Keratinocyte (primary cell): ENCODE measurements at regions not wholly inside any gene's neighbourhood (a gene's known extent, or its start where the extent isn't known, plus 50 kb on each side); places are given as distances from the start of the nearest gene placed in this dataset.

Source experiments
- DNase-seq: peaks from one replicate; pipeline ENCODE4 v3.0.0-alpha.2; 2011; ENCODE audit warnings: low read depth, missing footprints, low spot score
- FAIRE-seq: peaks from 2 replicates; lab custom pipeline; 2011; peaks lifted over from hg19 to GRCh38; lab: Jason Lieb, UNC
- H2AFZ ChIP-seq: 2 replicates; pipeline ENCODE4 v1.6.0; 2012; ENCODE audit warnings: low read length, control low read depth, inconsistent platforms; ENCODE audit not compliant: control insufficient read depth
- H3K27ac ChIP-seq: 2 replicates; pipeline ENCODE4 v1.5.1; 2011; ENCODE audit warnings: low read length; ENCODE audit not compliant: control insufficient read depth, insufficient read depth
- H3K27me3 ChIP-seq: 3 replicates; pipeline ENCODE4 v1.6.0; 2011; ENCODE audit warnings: low read length; ENCODE audit not compliant: control insufficient read depth, insufficient read depth; ENCODE audit errors: extremely low read depth
- H3K36me3 ChIP-seq, 2 experiments: 2 replicates in 1 of 2; 3 replicates in 1 of 2; pipeline ENCODE4 v1.5.1; 2011; ENCODE audit warnings: low read length in 2 of 2, mild to moderate bottlenecking in 1 of 2; ENCODE audit not compliant: control insufficient read depth in 2 of 2, insufficient read depth in 2 of 2; ENCODE audit errors: extremely low read depth in 1 of 2
- H3K4me1 ChIP-seq: 3 replicates; pipeline ENCODE4 v1.5.1; 2011; ENCODE audit warnings: low read length; ENCODE audit not compliant: control insufficient read depth, insufficient read depth; ENCODE audit errors: extremely low read depth
- H3K4me2 ChIP-seq: 3 replicates; pipeline ENCODE4 v1.6.0; 2011; ENCODE audit warnings: low read depth, low read length; ENCODE audit not compliant: control insufficient read depth, insufficient read depth; ENCODE audit errors: extremely low read depth
- H3K4me3 ChIP-seq, 3 experiments: fragments of 200-600 bp in 1 of 3; sonication (generic) in 1 of 3; 2 replicates in 2 of 3; 3 replicates in 1 of 3; pipeline ENCODE4 v1.5.1; 2011 to 2016; ENCODE audit warnings: low read length in 3 of 3, mild to moderate bottlenecking in 3 of 3, control low read depth in 2 of 3, inconsistent platforms in 1 of 3, low read depth in 1 of 3, mixed read lengths in 1 of 3, mixed run types in 1 of 3, moderate library complexity in 1 of 3; ENCODE audit not compliant: control insufficient read depth in 2 of 3, insufficient read depth in 2 of 3; ENCODE audit errors: extremely low read depth in 1 of 3
- H3K79me2 ChIP-seq: 2 replicates; pipeline ENCODE4 v1.6.0; 2012; ENCODE audit warnings: low read length; ENCODE audit not compliant: control insufficient read depth, insufficient read depth
- H3K9ac ChIP-seq: 3 replicates; pipeline ENCODE4 v1.6.0; 2011; ENCODE audit warnings: low read length; ENCODE audit not compliant: control insufficient read depth, insufficient read depth; ENCODE audit errors: extremely low read depth
- H3K9me1 ChIP-seq: 3 replicates; pipeline ENCODE4 v1.6.0; 2011; ENCODE audit warnings: low read length; ENCODE audit not compliant: control insufficient read depth, insufficient read depth; ENCODE audit errors: extremely low read depth
- H3K9me3 ChIP-seq: 2 replicates; pipeline ENCODE4 v1.5.1; 2012; ENCODE audit warnings: low read depth, low read length; ENCODE audit not compliant: control insufficient read depth
- H4K20me1 ChIP-seq: 3 replicates; pipeline ENCODE4 v1.6.0; 2011; ENCODE audit warnings: low read length; ENCODE audit not compliant: control insufficient read depth, insufficient read depth; ENCODE audit errors: extremely low read depth
- EZH2 ChIP-seq: IDR thresholded peaks from one replicate; pipeline ENCODE4 v1.6.1; 2012; ENCODE audit warnings: inconsistent platforms, mild to moderate bottlenecking, low read length, moderate library complexity
- dilution Hi-C: fragments of 300-500 bp; cut with MboI; formaldehyde crosslinking; loops from one replicate; pipeline ENCODE4 v1.7.0; 2020; ENCODE audit warnings: low sequenced_read_pairs; ENCODE audit not compliant: extremely low pct_ligation_motif_present
- TF ChIP-seq, protein P1 (sequence below), 3 experiments: IDR thresholded peaks in 1 of 3; conservative IDR thresholded peaks in 1 of 3; optimal IDR thresholded peaks in 1 of 3; 2 replicates in 2 of 3; 3 replicates in 1 of 3; pipeline versions ENCODE3 to v1.5.1; 2011; ENCODE audit warnings: low read length in 3 of 3, mild to moderate bottlenecking in 3 of 3, moderate library complexity in 2 of 3, control low read depth in 1 of 3, inconsistent platforms in 1 of 3; ENCODE audit not compliant: insufficient read depth in 2 of 3; ENCODE audit errors: extremely low read depth in 1 of 3

DNA sequence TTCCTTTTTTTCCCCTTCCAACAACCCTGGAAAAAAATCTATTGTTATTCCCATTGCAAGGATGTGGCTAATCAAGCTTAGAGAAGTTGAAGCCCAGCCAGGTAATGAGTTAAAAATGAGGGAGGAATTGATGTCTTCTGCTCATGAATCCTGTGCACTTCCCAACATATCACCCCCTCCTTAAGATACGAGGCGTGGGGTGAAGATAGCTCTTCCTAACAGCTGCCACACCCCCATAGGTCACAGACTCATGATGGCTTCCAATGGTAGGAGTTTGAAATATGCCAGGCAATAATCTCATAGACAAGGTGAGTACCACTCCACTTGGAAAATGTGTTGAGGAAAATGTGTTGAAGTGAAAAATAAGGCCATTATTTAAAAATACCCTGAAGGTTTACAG, 71.3 kb upstream of the HECW1 start:
- Histone ChIP-seq H3K79me2 (no peaks in the 10 kb centered on the region), H3K4me1 (no peaks in the 10 kb centered on the region), H3K36me3 (no peaks in the 10 kb centered on the region), H3K4me3 (no peak overlapping the region), H3K27ac (no peak overlapping the region), H3K9me1 (no peaks in the 10 kb centered on the region), H3K4me2 (no peak overlapping the region), H4K20me1 (no peaks in the 10 kb centered on the region), H3K27me3 (peaks cover 3% of the 10 kb centered on the region), H3K9me3 (peaks cover 9% of the 10 kb centered on the region), H3K9ac (no peak overlapping the region), H2AFZ (no peak overlapping the region)
- no peak for FAIRE-seq
- DNase-seq: no peak
- dilution Hi-C loops: no loop called here
- TF ChIP-seq, protein P1, sequence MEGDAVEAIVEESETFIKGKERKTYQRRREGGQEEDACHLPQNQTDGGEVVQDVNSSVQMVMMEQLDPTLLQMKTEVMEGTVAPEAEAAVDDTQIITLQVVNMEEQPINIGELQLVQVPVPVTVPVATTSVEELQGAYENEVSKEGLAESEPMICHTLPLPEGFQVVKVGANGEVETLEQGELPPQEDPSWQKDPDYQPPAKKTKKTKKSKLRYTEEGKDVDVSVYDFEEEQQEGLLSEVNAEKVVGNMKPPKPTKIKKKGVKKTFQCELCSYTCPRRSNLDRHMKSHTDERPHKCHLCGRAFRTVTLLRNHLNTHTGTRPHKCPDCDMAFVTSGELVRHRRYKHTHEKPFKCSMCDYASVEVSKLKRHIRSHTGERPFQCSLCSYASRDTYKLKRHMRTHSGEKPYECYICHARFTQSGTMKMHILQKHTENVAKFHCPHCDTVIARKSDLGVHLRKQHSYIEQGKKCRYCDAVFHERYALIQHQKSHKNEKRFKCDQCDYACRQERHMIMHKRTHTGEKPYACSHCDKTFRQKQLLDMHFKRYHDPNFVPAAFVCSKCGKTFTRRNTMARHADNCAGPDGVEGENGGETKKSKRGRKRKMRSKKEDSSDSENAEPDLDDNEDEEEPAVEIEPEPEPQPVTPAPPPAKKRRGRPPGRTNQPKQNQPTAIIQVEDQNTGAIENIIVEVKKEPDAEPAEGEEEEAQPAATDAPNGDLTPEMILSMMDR (optimal IDR thresholded peaks at IDR 0.05 in 1 of 3, IDR thresholded peaks at IDR 0.05 in 1 of 3, conservative IDR thresholded peaks at IDR 0.05 in 1 of 3; ENCODE audit: extremely low read depth in 1 of 3, insufficient read depth in 2 of 3, low read length in 3 of 3): no peak
- no peak for TF ChIP-seq EZH2

DNA sequence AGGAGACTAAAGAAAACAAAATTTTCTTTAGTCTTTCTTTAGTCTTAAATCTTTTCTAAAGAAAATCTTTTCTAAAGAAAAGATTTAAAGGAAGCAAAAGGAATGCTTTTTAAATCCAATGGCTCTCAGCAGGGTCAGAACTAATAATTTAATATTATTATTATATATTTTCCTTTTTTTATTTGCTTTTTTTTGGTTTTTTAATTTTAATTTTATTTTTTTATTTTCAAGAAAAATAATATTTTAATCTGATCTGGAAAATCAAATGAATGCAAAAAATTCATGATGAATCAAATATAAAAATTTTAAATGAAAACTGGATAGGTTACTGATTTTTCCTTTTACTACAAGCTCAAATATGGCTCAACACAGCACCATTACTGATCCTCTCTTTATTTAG, 70.7 kb upstream of the HECW1 start:
- Histone ChIP-seq H3K27me3 (peaks cover 3% of the 10 kb centered on the region), H3K9me3 (peaks cover 9% of the 10 kb centered on the region), H3K4me1 (no peaks in the 10 kb centered on the region), H3K4me2 (no peak overlapping the region), H3K9ac (no peak overlapping the region), H3K27ac (no peak overlapping the region), H3K9me1 (no peaks in the 10 kb centered on the region), H2AFZ (no peak overlapping the region), H3K36me3 (no peaks in the 10 kb centered on the region), H3K79me2 (no peaks in the 10 kb centered on the region), H3K4me3 (no peak overlapping the region), H4K20me1 (no peaks in the 10 kb centered on the region)
- dilution Hi-C loops: no loop called here
- TF ChIP-seq, protein P1 (optimal IDR thresholded peaks at IDR 0.05 in 1 of 3, IDR thresholded peaks at IDR 0.05 in 1 of 3, conservative IDR thresholded peaks at IDR 0.05 in 1 of 3; ENCODE audit: extremely low read depth in 1 of 3, insufficient read depth in 2 of 3, low read length in 3 of 3): no peak
- TF ChIP-seq EZH2: no peak
- FAIRE-seq (no peak), DNase-seq (no peak)
